Cardiac septum (tissue), 1 donor: ENCODE measurements at regions not wholly inside any gene's neighbourhood (a gene's known extent, or its start where the extent isn't known, plus 50 kb on each side); places are given as distances from the start of the nearest gene placed in this dataset.
"Not testable (repeated sequence)": the region's sequence is repeated elsewhere in the genome, so short reads cannot be mapped to it uniquely, and the experiment has no call there.

Source experiments
- DNase-seq: peaks from one replicate; pipeline ENCODE4 v3.0.0-alpha.2; 2020; ENCODE audit warnings: low spot score
- intact Hi-C: fragments of 100-400 bp; cut with DNase I; formaldehyde crosslinking; loops from one replicate; pipeline ENCODE4 v1.14.0; 2022
- donor health status: DM: no; HTN: no; CAD: no.

GRCh38 chrX:45515262-45516215 lies 314.9 kb upstream of the DIPK2B start:
- intact Hi-C loops = loop anchor here (5.0 to 10.0 kb wide), 4 partner anchors 193 to 889 kb away; no protein-coding TSS in a partner anchor
- no peak for DNase-seq

- intact Hi-C loops = loop anchor here (5.0 to 10.0 kb wide), 4 partner anchors 234 to 892 kb away; no protein-coding TSS in a partner anchor
- no peak for DNase-seq
Observed at GRCh38 chrX:45513042-45513441, 312.4 kb upstream of the DIPK2B start.

GRCh38 chrX:45508454-45508853 lies 307.8 kb upstream of the DIPK2B start:
- no peak for DNase-seq
- intact Hi-C loops = no loop called here

- intact Hi-C loops = no loop called here
- DNase-seq = no peak
Observed at GRCh38 chrX:45506149-45506730, 305.6 kb upstream of the DIPK2B start.

GRCh38 chrX:45505214-45505613 lies 304.5 kb upstream of the DIPK2B start:
- intact Hi-C loops = no loop called here

GRCh38 chrX:45503787-45504362 lies 303.2 kb upstream of the DIPK2B start:
- intact Hi-C loops, DNase-seq: not testable (repeated sequence)

More at GRCh38 chrX:45505214-45505613, 304.5 kb upstream of the DIPK2B start:
- DNase-seq = no peak

GRCh38 chrX:45502396-45502795 lies 301.7 kb upstream of the DIPK2B start:
- intact Hi-C loops = no loop called here
- DNase-seq = no peak

GRCh38 chrX:45497290-45497689 lies 296.6 kb upstream of the DIPK2B start:
- no peak for DNase-seq
- intact Hi-C loops = no loop called here

GRCh38 chrX:45485719-45486118 lies 285.0 kb upstream of the DIPK2B start:
- intact Hi-C loops = no loop called here
- DNase-seq = no peak

GRCh38 chrX:45479835-45480422 lies 279.3 kb upstream of the DIPK2B start:
- intact Hi-C loops = no loop called here
- no peak for DNase-seq

GRCh38 chrX:45479196-45479834 lies 278.6 kb upstream of the DIPK2B start:
- DNase-seq = no peak
- intact Hi-C loops = no loop called here

GRCh38 chrX:45472968-45473367 lies 272.3 kb upstream of the DIPK2B start:
- intact Hi-C loops = no loop called here
- DNase-seq = no peak

- intact Hi-C loops, DNase-seq: not testable (repeated sequence)
Observed at GRCh38 chrX:45467537-45467936, 266.9 kb upstream of the DIPK2B start.

GRCh38 chrX:45455732-45456131 lies 255.1 kb upstream of the DIPK2B start:
- intact Hi-C loops, DNase-seq: not testable (repeated sequence)

GRCh38 chrX:45454290-45454689 lies 253.6 kb upstream of the DIPK2B start:
- DNase-seq = no peak
- intact Hi-C loops = no loop called here

- intact Hi-C loops = no loop called here
- DNase-seq = no peak
Observed at GRCh38 chrX:45449982-45450381, 249.3 kb upstream of the DIPK2B start.

GRCh38 chrX:45447995-45448394 lies 247.3 kb upstream of the DIPK2B start:
- intact Hi-C loops = no loop called here
- DNase-seq = no peak

- intact Hi-C loops = no loop called here
Observed at GRCh38 chrX:45447331-45447730, 246.7 kb upstream of the DIPK2B start.

GRCh38 chrX:45445745-45446412 lies 245.2 kb upstream of the DIPK2B start:
- intact Hi-C loops = no loop called here

More at GRCh38 chrX:45447331-45447730, 246.7 kb upstream of the DIPK2B start:
- DNase-seq = no peak

More at GRCh38 chrX:45445745-45446412, 245.2 kb upstream of the DIPK2B start:
- DNase-seq = no peak
